ENCODE measurements at regions not wholly inside any gene's neighbourhood (a gene's known extent, or its start where the extent isn't known, plus 50 kb on each side); places are given as distances from the start of the nearest gene placed in this dataset.

DNA sequence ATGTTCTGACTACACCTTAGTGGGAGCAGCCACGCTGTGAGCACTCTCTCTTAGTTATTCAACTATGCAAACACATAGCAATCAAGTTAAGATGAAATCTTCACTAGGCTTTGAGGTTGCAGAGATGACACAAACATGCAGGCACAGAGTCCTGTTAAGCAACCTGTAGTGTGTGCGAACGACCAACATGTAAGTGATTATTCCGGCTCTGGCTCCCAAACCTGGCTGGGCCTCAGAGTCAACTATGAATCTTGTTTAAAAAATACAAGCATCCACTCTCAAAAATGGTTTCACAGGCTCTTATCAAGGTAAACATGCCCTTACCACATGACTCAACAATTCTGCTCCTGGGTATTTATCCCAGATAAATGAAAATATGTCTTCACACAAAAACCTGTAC is 91.4 kb downstream of the IRS2 start:
- Histone ChIP-seq H3K79me1 (ENCODE audit: insufficient read depth, low read depth, low read length, poor library complexity, severe bottlenecking) (no peaks in the 10 kb centered on the region), H2BK120ac (ENCODE audit: low read depth, low read length, poor library complexity, severe bottlenecking) (no peak overlapping the region), H3K4me2 (ENCODE audit: insufficient read depth, insufficient read length, low read length) (no peak overlapping the region), H3K9me3 (ENCODE audit: control insufficient read depth, low read depth, low read length) (no peaks in the 10 kb centered on the region), H2BK15ac (ENCODE audit: low read depth, low read length) (no peak overlapping the region), H3K27me3 (ENCODE audit: insufficient read depth, low read length) (no peaks in the 10 kb centered on the region), H3K4me1 (ENCODE audit: insufficient read depth, low read length) (no peaks in the 10 kb centered on the region; the same call in 1 of the 2 replicates), H4K91ac (ENCODE audit: insufficient read length, low read depth, low read length) (no peak overlapping the region), H3K27ac (ENCODE audit: insufficient read length, low read depth, low read length) (no peak overlapping the region), H2BK20ac (ENCODE audit: low read depth, low read length, poor library complexity, severe bottlenecking) (no peak overlapping the region), H3K14ac (ENCODE audit: insufficient read depth, low read length) (no peak overlapping the region), H3K9ac (ENCODE audit: extremely low read depth, insufficient read length, low read length) (no peak overlapping the region), H3K18ac (ENCODE audit: insufficient read length, low read depth, low read length) (no peak overlapping the region), H2BK12ac (ENCODE audit: insufficient read length, low read depth, low read length) (no peak overlapping the region), H4K5ac (ENCODE audit: insufficient read length, low read depth, low read length) (no peak overlapping the region), H3K79me2 (ENCODE audit: insufficient read depth, low read length) (no peaks in the 10 kb centered on the region), H3K56ac (ENCODE audit: insufficient read length, low read depth, low read length) (no peak overlapping the region), H2BK5ac (ENCODE audit: insufficient read length, low read length) (no peak overlapping the region), H2AFZ (ENCODE audit: low read length) (no peak overlapping the region), H3K23me2 (ENCODE audit: insufficient read length, low read depth, low read length, poor library complexity, severe bottlenecking) (no peaks in the 10 kb centered on the region), H4K20me1 (ENCODE audit: control insufficient read depth, insufficient read depth, insufficient read length) (no peaks in the 10 kb centered on the region), H3K4ac (ENCODE audit: low read depth, low read length) (no peak overlapping the region), H2AK5ac (ENCODE audit: insufficient read length, low read length) (no peak overlapping the region), H3K23ac (ENCODE audit: insufficient read length, low read depth, low read length) (no peak overlapping the region), H3T11ph (ENCODE audit: low read length) (no peak overlapping the region), H4K8ac (replicated peaks; ENCODE audit: insufficient read length, low read depth, low read length) (no peak overlapping the region)
- H3K4me3 Mint-ChIP-seq, result no peak overlapping the region
- peaks cover 0 to 6% of the 10 kb centered on the region in 2 experiments; a peak in 2 of 4 replicates for H3K4me1 Mint-ChIP-seq
- no peak overlapping the region for H3K27ac Mint-ChIP-seq
- no peak for DNase-seq
- TF ChIP-seq, protein P1, sequence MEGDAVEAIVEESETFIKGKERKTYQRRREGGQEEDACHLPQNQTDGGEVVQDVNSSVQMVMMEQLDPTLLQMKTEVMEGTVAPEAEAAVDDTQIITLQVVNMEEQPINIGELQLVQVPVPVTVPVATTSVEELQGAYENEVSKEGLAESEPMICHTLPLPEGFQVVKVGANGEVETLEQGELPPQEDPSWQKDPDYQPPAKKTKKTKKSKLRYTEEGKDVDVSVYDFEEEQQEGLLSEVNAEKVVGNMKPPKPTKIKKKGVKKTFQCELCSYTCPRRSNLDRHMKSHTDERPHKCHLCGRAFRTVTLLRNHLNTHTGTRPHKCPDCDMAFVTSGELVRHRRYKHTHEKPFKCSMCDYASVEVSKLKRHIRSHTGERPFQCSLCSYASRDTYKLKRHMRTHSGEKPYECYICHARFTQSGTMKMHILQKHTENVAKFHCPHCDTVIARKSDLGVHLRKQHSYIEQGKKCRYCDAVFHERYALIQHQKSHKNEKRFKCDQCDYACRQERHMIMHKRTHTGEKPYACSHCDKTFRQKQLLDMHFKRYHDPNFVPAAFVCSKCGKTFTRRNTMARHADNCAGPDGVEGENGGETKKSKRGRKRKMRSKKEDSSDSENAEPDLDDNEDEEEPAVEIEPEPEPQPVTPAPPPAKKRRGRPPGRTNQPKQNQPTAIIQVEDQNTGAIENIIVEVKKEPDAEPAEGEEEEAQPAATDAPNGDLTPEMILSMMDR (conservative IDR thresholded peaks at IDR 0.05), result no peak
- no CpG with 5 or more reads among the region's 4 CpGs for WGBS (ENCODE audit: extremely low coverage, insufficient read length, low lambda C conversion rate)
- no peaks in the 10 kb centered on the region for H3K36me3 Mint-ChIP-seq (ENCODE audit: insufficient read depth in 1 of 3, low read depth in 3 of 3)
- H3K27me3 Mint-ChIP-seq (ENCODE audit: low read depth), result no peaks in the 10 kb centered on the region
- H3K9me3 Mint-ChIP-seq, result no peaks in the 10 kb centered on the region; a peak in 1 of 5 replicates

Measured in H9 (cell line).